Mesenchymal stem cell (in vitro differentiated cells and primary cell): ENCODE measurements at regions not wholly inside any gene's neighbourhood (a gene's known extent, or its start where the extent isn't known, plus 50 kb on each side); places are given as distances from the start of the nearest gene placed in this dataset.
"Not testable (repeated sequence)": the region's sequence is repeated elsewhere in the genome, so short reads cannot be mapped to it uniquely, and the experiment has no call there.

Experiments used
- DNase-seq: peaks from one replicate; pipeline ENCODE4 v3.0.0-alpha.2; 2013
- H2AFZ ChIP-seq: one replicate; pipeline ENCODE4 v1.6.1; 2013; ENCODE audit warnings: low read depth, mild to moderate bottlenecking, control low read depth, inconsistent platforms, low read length, moderate library complexity
- H2AK5ac ChIP-seq: 2 replicates; pipeline ENCODE4 v1.6.1; 2013; ENCODE audit warnings: low read length, moderate library complexity, mild to moderate bottlenecking, inconsistent platforms; ENCODE audit not compliant: severe bottlenecking
- H2BK120ac ChIP-seq: one replicate; pipeline ENCODE4 v1.6.1; 2013; ENCODE audit warnings: low read depth, mild to moderate bottlenecking, inconsistent platforms, low read length, moderate library complexity
- H2BK12ac ChIP-seq, 2 experiments: one replicate each; pipeline ENCODE4 v1.6.1; 2013; ENCODE audit warnings: inconsistent platforms in 2 of 2, low read length in 2 of 2, mild to moderate bottlenecking in 2 of 2, moderate library complexity in 2 of 2, control low read depth in 1 of 2
- H2BK15ac ChIP-seq: one replicate; pipeline ENCODE4 v1.6.1; 2013; ENCODE audit warnings: mild to moderate bottlenecking, low read depth, inconsistent platforms; ENCODE audit not compliant: poor library complexity, severe bottlenecking
- H2BK5ac ChIP-seq: 2 replicates; pipeline ENCODE4 v1.6.1; 2013; ENCODE audit warnings: low read depth, mild to moderate bottlenecking, low read length, control low read depth, inconsistent platforms; ENCODE audit not compliant: poor library complexity, severe bottlenecking
- H3K14ac ChIP-seq, 2 experiments: one replicate each; pipeline ENCODE4 v1.6.1; 2013; ENCODE audit warnings: inconsistent platforms in 2 of 2, low read length in 2 of 2, control low read depth in 1 of 2, mild to moderate bottlenecking in 1 of 2, moderate library complexity in 1 of 2
- H3K18ac ChIP-seq, 2 experiments: one replicate each; pipeline ENCODE4 v1.6.1; 2013; ENCODE audit warnings: inconsistent platforms in 2 of 2, low read length in 2 of 2, control low read depth in 1 of 2, low read depth in 1 of 2, mild to moderate bottlenecking in 1 of 2
- H3K23ac ChIP-seq, 2 experiments: one replicate each; pipeline ENCODE4 v1.6.1; 2013; ENCODE audit warnings: inconsistent platforms in 2 of 2, low read length in 2 of 2, mild to moderate bottlenecking in 2 of 2, moderate library complexity in 2 of 2, control low read depth in 1 of 2
- H3K27ac ChIP-seq: 2 replicates; pipeline ENCODE4 v1.5.1; 2013; ENCODE audit warnings: mild to moderate bottlenecking, moderate library complexity, low read length, control low read depth, inconsistent platforms; ENCODE audit not compliant: poor library complexity, severe bottlenecking
- H3K27me3 ChIP-seq, 2 experiments: 2 replicates each; pipeline versions ENCODE4 v1.6.1 to v1.7.0; 2013; ENCODE audit warnings: low read length in 2 of 2, mild to moderate bottlenecking in 2 of 2, moderate library complexity in 2 of 2, control low read depth in 1 of 2, inconsistent platforms in 1 of 2; ENCODE audit not compliant: control insufficient read depth in 1 of 2, insufficient read depth in 1 of 2
- H3K36me3 ChIP-seq, 2 experiments: 2 replicates each; pipeline versions ENCODE4 v1.6.1 to v1.7.0; 2013; ENCODE audit warnings: low read length in 2 of 2, control low read depth in 1 of 2, inconsistent platforms in 1 of 2, low read depth in 1 of 2, mild to moderate bottlenecking in 1 of 2; ENCODE audit not compliant: insufficient read depth in 2 of 2, control insufficient read depth in 1 of 2
- H3K4ac ChIP-seq, 2 experiments: one replicate each; pipeline ENCODE4 v1.6.1; 2013; ENCODE audit warnings: inconsistent platforms in 2 of 2, low read length in 2 of 2, mild to moderate bottlenecking in 2 of 2, moderate library complexity in 2 of 2, control low read depth in 1 of 2, low read depth in 1 of 2
- H3K4me1 ChIP-seq: 2 replicates; pipeline ENCODE4 v1.6.1; 2013; ENCODE audit warnings: low read depth, low read length, control low read depth; ENCODE audit not compliant: control insufficient read depth, insufficient read depth
- H3K4me2 ChIP-seq: 2 replicates; pipeline ENCODE4 v1.6.1; 2013; ENCODE audit warnings: low read length, mild to moderate bottlenecking, inconsistent platforms; ENCODE audit not compliant: poor library complexity, severe bottlenecking
- H3K4me3 ChIP-seq, 2 experiments: 2 replicates each; pipeline versions ENCODE4 v1.5.1 to v1.7.0; 2013; ENCODE audit warnings: low read length in 2 of 2, mild to moderate bottlenecking in 2 of 2, control low read depth in 1 of 2, low read depth in 1 of 2; ENCODE audit not compliant: insufficient read depth in 1 of 2
- H3K79me1 ChIP-seq: replicated peaks from 2 replicates; pipeline ENCODE4 v1.6.1; 2013; ENCODE audit warnings: mild to moderate bottlenecking, control low read depth, low read length, inconsistent platforms; ENCODE audit not compliant: poor library complexity, severe bottlenecking
- H3K9ac ChIP-seq: 2 replicates; pipeline ENCODE4 v1.7.0; 2013; ENCODE audit warnings: mild to moderate bottlenecking, low read length, moderate library complexity
- H3K9me3 ChIP-seq: 2 replicates; pipeline ENCODE4 v1.7.0; 2013; ENCODE audit warnings: mild to moderate bottlenecking, low read length; ENCODE audit not compliant: control insufficient read depth
- H4K8ac ChIP-seq: one replicate; pipeline ENCODE4 v1.6.1; 2013; ENCODE audit warnings: inconsistent platforms, mild to moderate bottlenecking, low read length, moderate library complexity
- H4K91ac ChIP-seq: one replicate; pipeline ENCODE4 v1.6.1; 2013; ENCODE audit warnings: mild to moderate bottlenecking, low read length, inconsistent platforms
- WGBS: methylation state at CpG from one replicate; pipeline ENCODE4 v1.1.7; 2013; ENCODE audit warnings: mixed read lengths; 5-methylcytosine and 5-hydroxymethylcytosine counted together

- not testable (repeated sequence) for H4K8ac ChIP-seq, H3K9me3 ChIP-seq
- WGBS, result 86% methylated on average over 4 of the region's 7 CpGs
Measured at GRCh38 chr22:48912356-48913066, 915.2 kb downstream of the BRD1 start.

GRCh38 chr22:48911647-48912046 is 916.0 kb downstream of the BRD1 start:
- not testable (repeated sequence) for H2BK12ac ChIP-seq, H3K79me1 ChIP-seq, DNase-seq, H3K4me2 ChIP-seq, H2BK5ac ChIP-seq, H3K18ac ChIP-seq, H3K4me1 ChIP-seq, H3K23ac ChIP-seq, H3K27ac ChIP-seq, H2BK120ac ChIP-seq, H3K9ac ChIP-seq, H2BK15ac ChIP-seq, H3K14ac ChIP-seq, H3K4ac ChIP-seq, H2AK5ac ChIP-seq, H4K8ac ChIP-seq, H3K36me3 ChIP-seq, H3K4me3 ChIP-seq, H4K91ac ChIP-seq, H2AFZ ChIP-seq, H3K9me3 ChIP-seq
- H3K27me3 ChIP-seq, result peaks cover 0 to 17% of the 10 kb centered on the region in 2 experiments
- 77% methylated on average over 2 of the region's 5 CpGs for whole genome bisulfite sequencing

More at GRCh38 chr22:48912356-48913066, 915.2 kb downstream of the BRD1 start:
- H4K91ac ChIP-seq, H3K14ac ChIP-seq, H2BK15ac ChIP-seq, H2BK5ac ChIP-seq, H3K9ac ChIP-seq, H3K4me3 ChIP-seq, H3K4me2 ChIP-seq, H3K4me1 ChIP-seq, H2BK12ac ChIP-seq, H3K79me1 ChIP-seq, H2BK120ac ChIP-seq, H2AFZ ChIP-seq, H3K27ac ChIP-seq, H2AK5ac ChIP-seq, H3K4ac ChIP-seq, H3K36me3 ChIP-seq, DNase-seq, H3K27me3 ChIP-seq, H3K18ac ChIP-seq, H3K23ac ChIP-seq: not testable (repeated sequence)

GRCh38 chr22:48911067-48911466 is 916.6 kb downstream of the BRD1 start:
- not testable (repeated sequence) for DNase-seq

GRCh38 chr22:48908547-48908946 is 919.1 kb downstream of the BRD1 start:
- Histone ChIP-seq H2AK5ac (no peak overlapping the region), H4K91ac (no peak overlapping the region), H4K8ac (no peak overlapping the region)

More at GRCh38 chr22:48911067-48911466, 916.6 kb downstream of the BRD1 start:
- not testable (repeated sequence) for H2AK5ac ChIP-seq, H2BK12ac ChIP-seq, H3K23ac ChIP-seq, H4K8ac ChIP-seq, H4K91ac ChIP-seq, H3K9me3 ChIP-seq, H3K79me1 ChIP-seq, H3K27ac ChIP-seq, H3K4me3 ChIP-seq, H3K4me2 ChIP-seq, H3K14ac ChIP-seq, H2BK120ac ChIP-seq, H3K4ac ChIP-seq, H3K9ac ChIP-seq, H2AFZ ChIP-seq, H3K18ac ChIP-seq, H3K36me3 ChIP-seq, H3K4me1 ChIP-seq, H2BK5ac ChIP-seq, H2BK15ac ChIP-seq
- H3K27me3 ChIP-seq, result peaks cover 0 to 23% of the 10 kb centered on the region in 2 experiments
- WGBS, result 64% methylated on average over 1 of the region's 4 CpGs

More at GRCh38 chr22:48908547-48908946, 919.1 kb downstream of the BRD1 start:
- no peak for DNase-seq
- H3K79me1 ChIP-seq, result no peaks in the 10 kb centered on the region
- 77% methylated on average over 9 of the region's 9 CpGs for WGBS
- no peak overlapping the region for H3K4me2 ChIP-seq
- H3K27ac ChIP-seq, result no peak overlapping the region
- H2BK12ac ChIP-seq, result no peak overlapping the region
- no peak overlapping the region for H3K18ac ChIP-seq
- no peaks in the 10 kb centered on the region for H3K9me3 ChIP-seq
- H3K4ac ChIP-seq, result no peak overlapping the region
- H2BK5ac ChIP-seq, result no peak overlapping the region
- no peak overlapping the region for H2BK15ac ChIP-seq
- H3K14ac ChIP-seq, result no peak overlapping the region
- H2AFZ ChIP-seq, result no peak overlapping the region
- no peaks in the 10 kb centered on the region for H3K36me3 ChIP-seq
- H3K4me1 ChIP-seq, result no peaks in the 10 kb centered on the region
- peaks cover 0 to 23% of the 10 kb centered on the region in 2 experiments for H3K27me3 ChIP-seq
- no peak overlapping the region for H3K9ac ChIP-seq
- no peak overlapping the region for H3K23ac ChIP-seq
- H2BK120ac ChIP-seq, result no peak overlapping the region
- no peak overlapping the region for H3K4me3 ChIP-seq
